WTC11 (cell line): ENCODE measurements at regions not wholly inside any gene's neighbourhood (a gene's known extent, or its start where the extent isn't known, plus 50 kb on each side); places are given as distances from the start of the nearest gene placed in this dataset.

Source experiments
- ATAC-seq: fragments of 200-7000 bp; cut with Tn5 transposase; 2 replicates; pipeline ENCODE4 v1.10.0; 2021; ENCODE audit warnings: mild to moderate bottlenecking, moderate library complexity
- CTCF ChIA-PET: fragments of 300-600 bp; sonication (Branson Sonifier 250); formaldehyde crosslinking; loops from one replicate; lab custom pipeline; 2021; ENCODE audit warnings: antibody characterized with exemption; lab: Charles Lee
- POLR2A ChIA-PET: fragments of 350-600 bp; sonication (Branson Sonifier 250); formaldehyde crosslinking; loops from one replicate; lab custom pipeline; 2021; ENCODE audit warnings: antibody characterized with exemption; lab: Charles Lee
- DNase-seq: peaks from one replicate; pipeline ENCODE4 v3.0.0; 2021; ENCODE audit warnings: low spot score
- H3K27ac Mint-ChIP-seq: 2 replicates; pipeline ENCODE4 v1.8.0; 2021; ENCODE audit warnings: mixed read lengths
- H3K27me3 Mint-ChIP-seq: 2 replicates; pipeline ENCODE4 v1.8.0; 2021; ENCODE audit warnings: low read depth, mild to moderate bottlenecking, moderate library complexity, mixed read lengths
- H3K36me3 Mint-ChIP-seq: 2 replicates; pipeline ENCODE4 v1.8.0; 2021; ENCODE audit warnings: mixed read lengths
- H3K4me1 Mint-ChIP-seq: 2 replicates; pipeline ENCODE4 v1.8.0; 2022; ENCODE audit warnings: mixed read lengths
- H3K4me3 Mint-ChIP-seq: 2 replicates; pipeline ENCODE4 v1.8.0; 2021; ENCODE audit warnings: mild to moderate bottlenecking, moderate library complexity, mixed read lengths
- H3K9me3 Mint-ChIP-seq: 2 replicates; pipeline ENCODE4 v1.8.0; 2021; ENCODE audit warnings: mixed read lengths
- AFF4 ChIP-seq: sonication (generic); formaldehyde crosslinking; IDR thresholded peaks from 2 replicates; pipeline ENCODE4 v1.8.1; 2023; ENCODE audit warnings: mild to moderate bottlenecking, missing genetic modification reagents, borderline replicate concordance
- AR ChIP-seq: fragments of 250-450 bp; sonication (Bioruptor Pico); IDR thresholded peaks from 2 replicates; pipeline ENCODE4 v1.9.0; 2021; ENCODE audit warnings: mild to moderate bottlenecking
- ATF2 ChIP-seq: sonication (generic); formaldehyde crosslinking; IDR thresholded peaks from 2 replicates; pipeline ENCODE4 v1.8.1; 2022; ENCODE audit warnings: low read depth, missing genetic modification reagents, borderline replicate concordance
- FOXJ3 ChIP-seq: sonication (generic); formaldehyde crosslinking; IDR thresholded peaks from 2 replicates; pipeline ENCODE4 v1.9.0; 2021; ENCODE audit warnings: missing genetic modification reagents, mild to moderate bottlenecking, borderline replicate concordance
- GRHL2 ChIP-seq: fragments of 250-450 bp; sonication (Bioruptor Pico); IDR thresholded peaks from 2 replicates; pipeline ENCODE4 v1.8.0; 2022; ENCODE audit warnings: mild to moderate bottlenecking, moderate library complexity; ENCODE audit not compliant: insufficient replicate concordance, severe bottlenecking
- NFE2L1 ChIP-seq: sonication (generic); formaldehyde crosslinking; IDR thresholded peaks from 2 replicates; pipeline ENCODE4 v1.8.1; 2023; ENCODE audit warnings: missing genetic modification reagents
- TEAD1 ChIP-seq: sonication (generic); formaldehyde crosslinking; IDR thresholded peaks from 2 replicates; pipeline ENCODE4 v1.8.0; 2022; ENCODE audit warnings: mild to moderate bottlenecking, missing genetic modification reagents
- USF1 ChIP-seq: sonication (generic); formaldehyde crosslinking; IDR thresholded peaks from 2 replicates; pipeline ENCODE4 v1.8.0; 2022; ENCODE audit warnings: mild to moderate bottlenecking, missing genetic modification reagents
- USF2 ChIP-seq: sonication (generic); formaldehyde crosslinking; IDR thresholded peaks from 2 replicates; pipeline ENCODE4 v1.8.1; 2023; ENCODE audit warnings: mild to moderate bottlenecking, missing genetic modification reagents, moderate library complexity
- ZNF396 ChIP-seq: fragments of 250-450 bp; sonication (Bioruptor Pico); IDR thresholded peaks from 2 replicates; pipeline ENCODE4 v1.8.0; 2021; ENCODE audit warnings: mild to moderate bottlenecking, moderate library complexity, borderline replicate concordance
- ZNF416 ChIP-seq: fragments of 250-450 bp; sonication (Bioruptor Pico); IDR thresholded peaks from 2 replicates; pipeline ENCODE4 v1.9.0; 2021; ENCODE audit warnings: mild to moderate bottlenecking, inconsistent platforms
- ZNF512 ChIP-seq: sonication (generic); formaldehyde crosslinking; IDR thresholded peaks from 2 replicates; pipeline ENCODE4 v1.8.1; 2022; ENCODE audit warnings: missing genetic modification reagents, borderline replicate concordance
- TF ChIP-seq, protein P1 (sequence below): sonication (generic); formaldehyde crosslinking; IDR thresholded peaks from 2 replicates; pipeline ENCODE4 v1.8.1; 2022; ENCODE audit warnings: mild to moderate bottlenecking, moderate library complexity, missing genetic modification reagents
- TF ChIP-seq, protein P2 (sequence below): fragments of 250-450 bp; sonication (Bioruptor Pico); IDR thresholded peaks from 2 replicates; pipeline ENCODE4 v1.9.0; 2021; ENCODE audit warnings: mild to moderate bottlenecking
- TF ChIP-seq, protein P3 (sequence below): sonication (generic); formaldehyde crosslinking; IDR thresholded peaks from 2 replicates; pipeline ENCODE4 v1.8.0; 2022; ENCODE audit warnings: missing genetic modification reagents

GRCh38 chr16:54657058-54657708, 273.5 kb upstream of the IRX5 start:
- peaks cover 8% of the 10 kb centered on the region for H3K36me3 Mint-ChIP-seq
- DNase-seq, result no peak
- CTCF ChIA-PET, result interaction anchor here (1.1 kb wide), 1 partner anchor 364 kb away, joined by 3 read pairs; no protein-coding TSS in a partner anchor
- peak; percentile 51 for ATAC-seq
- peaks cover 52% of the 10 kb centered on the region for H3K4me1 Mint-ChIP-seq
- H3K27me3 Mint-ChIP-seq, result peaks cover 50% of the 10 kb centered on the region
- no peak overlapping the region for H3K27ac Mint-ChIP-seq
- POLR2A ChIA-PET, result no interaction called here
- TF ChIP-seq ZNF396 (CRISPR knock-in tag), result no peak
- no peak for TF ChIP-seq AFF4
- no peak for TF ChIP-seq ZNF416 (CRISPR knock-in tag)
- no peak for TF ChIP-seq GRHL2 (CRISPR knock-in tag)
- peak; percentile 85 for TF ChIP-seq USF2 (CRISPR knock-in tag)
- TF ChIP-seq, protein P1, sequence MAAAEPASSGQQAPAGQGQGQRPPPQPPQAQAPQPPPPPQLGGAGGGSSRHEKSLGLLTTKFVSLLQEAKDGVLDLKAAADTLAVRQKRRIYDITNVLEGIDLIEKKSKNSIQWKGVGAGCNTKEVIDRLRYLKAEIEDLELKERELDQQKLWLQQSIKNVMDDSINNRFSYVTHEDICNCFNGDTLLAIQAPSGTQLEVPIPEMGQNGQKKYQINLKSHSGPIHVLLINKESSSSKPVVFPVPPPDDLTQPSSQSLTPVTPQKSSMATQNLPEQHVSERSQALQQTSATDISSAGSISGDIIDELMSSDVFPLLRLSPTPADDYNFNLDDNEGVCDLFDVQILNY (CRISPR knock-in tag), result no peak
- TF ChIP-seq AR, result no peak
- peak; percentile 71 for TF ChIP-seq USF1 (CRISPR knock-in tag)
- TF ChIP-seq ATF2 (CRISPR knock-in tag), result no peak
- no peak for TF ChIP-seq FOXJ3 (CRISPR knock-in tag)
- TF ChIP-seq ZNF512 (CRISPR knock-in tag), result peak; percentile 92
- TF ChIP-seq, protein P2, sequence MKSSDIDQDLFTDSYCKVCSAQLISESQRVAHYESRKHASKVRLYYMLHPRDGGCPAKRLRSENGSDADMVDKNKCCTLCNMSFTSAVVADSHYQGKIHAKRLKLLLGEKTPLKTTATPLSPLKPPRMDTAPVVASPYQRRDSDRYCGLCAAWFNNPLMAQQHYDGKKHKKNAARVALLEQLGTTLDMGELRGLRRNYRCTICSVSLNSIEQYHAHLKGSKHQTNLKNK (CRISPR knock-in tag), result no peak
- TF ChIP-seq, protein P3, sequence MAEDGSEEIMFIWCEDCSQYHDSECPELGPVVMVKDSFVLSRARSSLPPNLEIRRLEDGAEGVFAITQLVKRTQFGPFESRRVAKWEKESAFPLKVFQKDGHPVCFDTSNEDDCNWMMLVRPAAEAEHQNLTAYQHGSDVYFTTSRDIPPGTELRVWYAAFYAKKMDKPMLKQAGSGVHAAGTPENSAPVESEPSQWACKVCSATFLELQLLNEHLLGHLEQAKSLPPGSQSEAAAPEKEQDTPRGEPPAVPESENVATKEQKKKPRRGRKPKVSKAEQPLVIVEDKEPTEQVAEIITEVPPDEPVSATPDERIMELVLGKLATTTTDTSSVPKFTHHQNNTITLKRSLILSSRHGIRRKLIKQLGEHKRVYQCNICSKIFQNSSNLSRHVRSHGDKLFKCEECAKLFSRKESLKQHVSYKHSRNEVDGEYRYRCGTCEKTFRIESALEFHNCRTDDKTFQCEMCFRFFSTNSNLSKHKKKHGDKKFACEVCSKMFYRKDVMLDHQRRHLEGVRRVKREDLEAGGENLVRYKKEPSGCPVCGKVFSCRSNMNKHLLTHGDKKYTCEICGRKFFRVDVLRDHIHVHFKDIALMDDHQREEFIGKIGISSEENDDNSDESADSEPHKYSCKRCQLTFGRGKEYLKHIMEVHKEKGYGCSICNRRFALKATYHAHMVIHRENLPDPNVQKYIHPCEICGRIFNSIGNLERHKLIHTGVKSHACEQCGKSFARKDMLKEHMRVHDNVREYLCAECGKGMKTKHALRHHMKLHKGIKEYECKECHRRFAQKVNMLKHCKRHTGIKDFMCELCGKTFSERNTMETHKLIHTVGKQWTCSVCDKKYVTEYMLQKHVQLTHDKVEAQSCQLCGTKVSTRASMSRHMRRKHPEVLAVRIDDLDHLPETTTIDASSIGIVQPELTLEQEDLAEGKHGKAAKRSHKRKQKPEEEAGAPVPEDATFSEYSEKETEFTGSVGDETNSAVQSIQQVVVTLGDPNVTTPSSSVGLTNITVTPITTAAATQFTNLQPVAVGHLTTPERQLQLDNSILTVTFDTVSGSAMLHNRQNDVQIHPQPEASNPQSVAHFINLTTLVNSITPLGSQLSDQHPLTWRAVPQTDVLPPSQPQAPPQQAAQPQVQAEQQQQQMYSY (CRISPR knock-in tag), result no peak
- TF ChIP-seq NFE2L1 (CRISPR knock-in tag), result no peak
- no peak for TF ChIP-seq TEAD1 (CRISPR knock-in tag)
- no peak overlapping the region for H3K4me3 Mint-ChIP-seq
- H3K9me3 Mint-ChIP-seq, result peaks cover 15% of the 10 kb centered on the region
